Neural cell (in vitro differentiated cells): ENCODE measurements at regions not wholly inside any gene's neighbourhood (a gene's known extent, or its start where the extent isn't known, plus 50 kb on each side); places are given as distances from the start of the nearest gene placed in this dataset.

ENCODE experiments used
- H2AFZ ChIP-seq: fragments of 200-600, 300-800 bp; sonication (generic), shearing (Covaris generic); 2 replicates; pipeline ENCODE4 v1.6.0; 2014; ENCODE audit warnings: low read depth, mild to moderate bottlenecking, antibody characterized with exemption, low read length, moderate library complexity
- H3F3A ChIP-seq: fragments of 200-600 bp; shearing (Covaris generic); 2 replicates; pipeline ENCODE4 v1.6.1; 2016; ENCODE audit warnings: mild to moderate bottlenecking, moderate library complexity, mixed read lengths, antibody characterized with exemption, low read length; ENCODE audit not compliant: insufficient read depth, poor library complexity, severe bottlenecking
- H3K27ac ChIP-seq: fragments of 200-600, 300-800 bp; sonication (generic), shearing (Covaris generic); 2 replicates; pipeline ENCODE4 v1.5.1; 2014; ENCODE audit warnings: mild to moderate bottlenecking, low read length, moderate library complexity
- H3K27me3 ChIP-seq: fragments of 300-800, 200-600 bp; sonication (generic), shearing (Covaris generic); 2 replicates; pipeline ENCODE4 v1.6.0; 2014; ENCODE audit warnings: mild to moderate bottlenecking, low read depth, low read length, moderate library complexity; ENCODE audit not compliant: insufficient read depth
- H3K36me3 ChIP-seq: fragments of 300-800, 200-600 bp; sonication (generic), shearing (Covaris generic); 2 replicates; pipeline ENCODE4 v1.5.1; 2014; ENCODE audit warnings: mild to moderate bottlenecking, antibody characterized with exemption, low read length, moderate library complexity; ENCODE audit not compliant: insufficient read depth
- H3K4me2 ChIP-seq: fragments of 300-800, 200-600 bp; sonication (generic), shearing (Covaris generic); 2 replicates; pipeline ENCODE4 v1.6.0; 2014; ENCODE audit warnings: mild to moderate bottlenecking, low read length
- H3K4me3 ChIP-seq: fragments of 300-800, 200-600 bp; sonication (generic), shearing (Covaris generic); 2 replicates; pipeline ENCODE4 v1.5.1; 2014; ENCODE audit warnings: mild to moderate bottlenecking, low read length, moderate library complexity
- H3K79me2 ChIP-seq: fragments of 200-600 bp; shearing (Covaris generic); replicated peaks from 2 replicates; pipeline ENCODE4 v1.6.0; 2014; ENCODE audit warnings: mild to moderate bottlenecking, low read length, moderate library complexity; ENCODE audit not compliant: insufficient read depth
- H3K9ac ChIP-seq: fragments of 300-800, 200-600 bp; sonication (generic), shearing (Covaris generic); 2 replicates; pipeline ENCODE4 v1.6.1; 2016; ENCODE audit warnings: mild to moderate bottlenecking, low read length, mixed read lengths
- H3K9me2 ChIP-seq: fragments of 200-600 bp; shearing (Covaris generic); 2 replicates; pipeline ENCODE4 v1.6.1; 2016; ENCODE audit warnings: mild to moderate bottlenecking, low read length, mixed read lengths; ENCODE audit not compliant: insufficient read depth
- H3K9me3 ChIP-seq: fragments of 200-600, 300-800 bp; sonication (generic), shearing (Covaris generic); 2 replicates; pipeline ENCODE4 v1.6.1; 2016; ENCODE audit warnings: mild to moderate bottlenecking, mixed run types, low read length, moderate library complexity, mixed read lengths
- H4K20me1 ChIP-seq: fragments of 200-600 bp; shearing (Covaris generic); 2 replicates; pipeline ENCODE4 v1.6.1; 2016; ENCODE audit warnings: mild to moderate bottlenecking, mixed run types; ENCODE audit not compliant: insufficient read depth
- EP300 ChIP-seq: fragments of 450-650 bp; conservative IDR thresholded peaks from 2 replicates; pipeline ENCODE4 v1.6.1; 2014; ENCODE audit warnings: antibody characterized with exemption, mild to moderate bottlenecking, moderate library complexity; ENCODE audit not compliant: poor library complexity, severe bottlenecking
- EZH2 ChIP-seq: fragments of 200-600, 300-800 bp; shearing (Covaris generic), sonication (generic); IDR thresholded peaks from 2 replicates; pipeline ENCODE4 v1.6.1; 2014; ENCODE audit warnings: antibody characterized with exemption, low read length, borderline replicate concordance, mild to moderate bottlenecking; ENCODE audit not compliant: insufficient read depth, poor library complexity, severe bottlenecking
- MXI1 ChIP-seq: fragments of 450-650 bp; conservative IDR thresholded peaks from 2 replicates; pipeline ENCODE4 v1.6.1; 2014; ENCODE audit warnings: antibody characterized with exemption, mild to moderate bottlenecking; ENCODE audit not compliant: poor library complexity, severe bottlenecking
- POLR2AphosphoS5 ChIP-seq: IDR thresholded peaks from 2 replicates; pipeline ENCODE4 v1.6.1; 2012
- RAD21 ChIP-seq: fragments of 450-650 bp; conservative IDR thresholded peaks from 2 replicates; pipeline ENCODE4 v1.6.1; 2014; ENCODE audit warnings: antibody characterized with exemption, mild to moderate bottlenecking, moderate library complexity
- SMC3 ChIP-seq: fragments of 450-650 bp; conservative IDR thresholded peaks from 2 replicates; pipeline ENCODE4 v1.6.1; 2014; ENCODE audit warnings: antibody characterized with exemption, mild to moderate bottlenecking, moderate library complexity; ENCODE audit not compliant: poor library complexity
- TAF1 ChIP-seq: IDR thresholded peaks from 2 replicates; pipeline ENCODE4 v1.6.1; 2012; ENCODE audit warnings: low read depth
- TF ChIP-seq, protein P1 (sequence below): IDR thresholded peaks from 2 replicates; pipeline ENCODE4 v1.6.1; 2012; ENCODE audit warnings: borderline replicate concordance
- TF ChIP-seq, protein P2 (sequence below): fragments of 450-650 bp; IDR thresholded peaks from 2 replicates; pipeline ENCODE4 v1.5.1; 2014; ENCODE audit warnings: antibody characterized with exemption, mild to moderate bottlenecking, moderate library complexity; ENCODE audit not compliant: poor library complexity, severe bottlenecking

DNA sequence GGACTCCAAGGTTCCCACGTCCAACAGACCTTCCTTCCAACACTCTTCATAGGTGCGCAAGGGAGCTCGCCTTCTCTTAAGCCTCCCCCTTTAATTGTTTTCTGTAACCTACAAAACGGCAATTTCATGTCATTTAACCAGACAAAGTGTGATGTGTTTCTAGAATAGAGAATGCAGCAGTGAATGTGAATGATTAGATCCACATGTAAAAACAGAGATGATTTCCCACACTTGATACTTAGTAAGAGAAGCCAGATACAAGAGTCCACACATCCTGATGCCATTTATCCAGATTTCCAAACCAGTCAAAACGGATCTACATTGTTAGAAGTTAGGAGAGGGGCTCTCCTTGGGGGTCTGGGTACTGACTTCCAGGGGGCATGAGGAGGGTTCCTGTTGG is 89.3 kb downstream of the IRF8 start:
- Histone ChIP-seq H4K20me1 (no peaks in the 10 kb centered on the region), H3K79me2 (no peaks in the 10 kb centered on the region), H3K27ac (no peak overlapping the region), H3K36me3 (no peaks in the 10 kb centered on the region), H2AFZ (no peak overlapping the region), H3K27me3 (no peaks in the 10 kb centered on the region), H3K4me3 (no peak overlapping the region), H3F3A (no peaks in the 10 kb centered on the region), H3K9me3 (no peaks in the 10 kb centered on the region), H3K9ac (no peak overlapping the region), H3K9me2 (no peaks in the 10 kb centered on the region), H3K4me2 (no peak overlapping the region)
- TF ChIP-seq EP300 (no peak), MXI1 (no peak)

DNA sequence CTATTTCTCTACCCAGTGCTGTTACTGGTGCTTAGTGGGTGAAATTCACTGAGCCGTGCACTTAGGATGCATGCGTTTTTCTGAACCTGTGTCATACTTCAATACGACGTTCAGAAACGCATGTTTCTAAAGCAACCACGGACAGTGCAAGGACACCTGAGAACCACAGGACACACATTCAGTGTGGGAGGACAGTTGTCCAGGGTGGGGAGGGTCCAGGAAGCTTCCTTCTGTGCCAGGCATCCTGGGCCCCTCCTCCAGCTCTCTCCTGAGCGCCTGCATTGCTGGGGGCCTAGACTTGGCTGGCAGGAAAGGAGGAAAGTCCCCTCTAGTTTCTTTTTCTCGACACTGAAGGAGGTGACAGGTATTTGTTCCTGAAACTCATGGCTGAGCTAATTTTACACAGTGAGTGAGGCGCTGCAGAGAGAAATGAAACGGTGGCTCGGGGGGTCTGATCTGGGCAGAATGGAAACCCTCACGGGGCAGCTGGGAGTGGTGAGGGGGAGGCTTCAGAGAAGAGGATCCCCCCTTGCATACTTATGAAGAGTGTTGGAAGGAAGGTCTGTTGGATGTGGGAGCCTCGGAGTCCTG is 89.9 kb downstream of the IRF8 start:
- no peak overlapping the region for H3K27ac ChIP-seq
- no peak overlapping the region for H3K9ac ChIP-seq
- H3K4me3 ChIP-seq: no peak overlapping the region
- TF ChIP-seq RAD21 (no peak), SMC3 (no peak), TAF1 (no peak), MXI1 (no peak), EZH2 (no peak), EP300 (no peak), POLR2AphosphoS5 (no peak)
- TF ChIP-seq, protein P1, sequence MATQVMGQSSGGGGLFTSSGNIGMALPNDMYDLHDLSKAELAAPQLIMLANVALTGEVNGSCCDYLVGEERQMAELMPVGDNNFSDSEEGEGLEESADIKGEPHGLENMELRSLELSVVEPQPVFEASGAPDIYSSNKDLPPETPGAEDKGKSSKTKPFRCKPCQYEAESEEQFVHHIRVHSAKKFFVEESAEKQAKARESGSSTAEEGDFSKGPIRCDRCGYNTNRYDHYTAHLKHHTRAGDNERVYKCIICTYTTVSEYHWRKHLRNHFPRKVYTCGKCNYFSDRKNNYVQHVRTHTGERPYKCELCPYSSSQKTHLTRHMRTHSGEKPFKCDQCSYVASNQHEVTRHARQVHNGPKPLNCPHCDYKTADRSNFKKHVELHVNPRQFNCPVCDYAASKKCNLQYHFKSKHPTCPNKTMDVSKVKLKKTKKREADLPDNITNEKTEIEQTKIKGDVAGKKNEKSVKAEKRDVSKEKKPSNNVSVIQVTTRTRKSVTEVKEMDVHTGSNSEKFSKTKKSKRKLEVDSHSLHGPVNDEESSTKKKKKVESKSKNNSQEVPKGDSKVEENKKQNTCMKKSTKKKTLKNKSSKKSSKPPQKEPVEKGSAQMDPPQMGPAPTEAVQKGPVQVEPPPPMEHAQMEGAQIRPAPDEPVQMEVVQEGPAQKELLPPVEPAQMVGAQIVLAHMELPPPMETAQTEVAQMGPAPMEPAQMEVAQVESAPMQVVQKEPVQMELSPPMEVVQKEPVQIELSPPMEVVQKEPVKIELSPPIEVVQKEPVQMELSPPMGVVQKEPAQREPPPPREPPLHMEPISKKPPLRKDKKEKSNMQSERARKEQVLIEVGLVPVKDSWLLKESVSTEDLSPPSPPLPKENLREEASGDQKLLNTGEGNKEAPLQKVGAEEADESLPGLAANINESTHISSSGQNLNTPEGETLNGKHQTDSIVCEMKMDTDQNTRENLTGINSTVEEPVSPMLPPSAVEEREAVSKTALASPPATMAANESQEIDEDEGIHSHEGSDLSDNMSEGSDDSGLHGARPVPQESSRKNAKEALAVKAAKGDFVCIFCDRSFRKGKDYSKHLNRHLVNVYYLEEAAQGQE: no peak
- TF ChIP-seq, protein P2, sequence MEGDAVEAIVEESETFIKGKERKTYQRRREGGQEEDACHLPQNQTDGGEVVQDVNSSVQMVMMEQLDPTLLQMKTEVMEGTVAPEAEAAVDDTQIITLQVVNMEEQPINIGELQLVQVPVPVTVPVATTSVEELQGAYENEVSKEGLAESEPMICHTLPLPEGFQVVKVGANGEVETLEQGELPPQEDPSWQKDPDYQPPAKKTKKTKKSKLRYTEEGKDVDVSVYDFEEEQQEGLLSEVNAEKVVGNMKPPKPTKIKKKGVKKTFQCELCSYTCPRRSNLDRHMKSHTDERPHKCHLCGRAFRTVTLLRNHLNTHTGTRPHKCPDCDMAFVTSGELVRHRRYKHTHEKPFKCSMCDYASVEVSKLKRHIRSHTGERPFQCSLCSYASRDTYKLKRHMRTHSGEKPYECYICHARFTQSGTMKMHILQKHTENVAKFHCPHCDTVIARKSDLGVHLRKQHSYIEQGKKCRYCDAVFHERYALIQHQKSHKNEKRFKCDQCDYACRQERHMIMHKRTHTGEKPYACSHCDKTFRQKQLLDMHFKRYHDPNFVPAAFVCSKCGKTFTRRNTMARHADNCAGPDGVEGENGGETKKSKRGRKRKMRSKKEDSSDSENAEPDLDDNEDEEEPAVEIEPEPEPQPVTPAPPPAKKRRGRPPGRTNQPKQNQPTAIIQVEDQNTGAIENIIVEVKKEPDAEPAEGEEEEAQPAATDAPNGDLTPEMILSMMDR: no peak
- no peak overlapping the region for H2AFZ ChIP-seq
- no peaks in the 10 kb centered on the region for H3K27me3 ChIP-seq
- H3K4me2 ChIP-seq: no peak overlapping the region
- no peaks in the 10 kb centered on the region for H3F3A ChIP-seq
- H3K79me2 ChIP-seq: no peaks in the 10 kb centered on the region
- H3K9me3 ChIP-seq: no peaks in the 10 kb centered on the region
- no peaks in the 10 kb centered on the region for H4K20me1 ChIP-seq
- no peaks in the 10 kb centered on the region for H3K36me3 ChIP-seq
- H3K9me2 ChIP-seq: no peaks in the 10 kb centered on the region

DNA sequence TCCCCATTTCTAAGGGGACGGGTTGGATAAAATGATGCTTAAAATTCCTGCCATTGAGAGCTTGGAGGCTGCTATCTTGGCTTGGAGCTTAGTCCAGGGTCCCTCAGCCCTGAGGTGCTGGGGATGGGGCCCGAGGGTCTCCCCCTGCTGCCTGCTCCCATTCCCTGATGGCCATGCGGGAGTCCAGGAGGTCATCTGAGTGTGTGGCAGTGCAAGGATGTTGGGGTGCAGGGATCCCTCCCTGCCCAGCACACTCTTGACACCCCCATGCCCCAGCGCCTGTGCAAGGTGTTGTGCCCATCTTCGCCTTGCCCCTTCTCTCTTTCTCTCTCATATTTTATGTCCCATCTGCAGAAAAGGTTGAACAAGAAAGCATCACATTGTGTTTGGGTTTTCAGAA is 90.4 kb downstream of the IRF8 start:
- TF ChIP-seq EZH2 (no peak), EP300 (no peak), POLR2AphosphoS5 (no peak), TAF1 (no peak), MXI1 (no peak), RAD21 (no peak), SMC3 (no peak)
- TF ChIP-seq, protein P2: no peak
- TF ChIP-seq, protein P1: no peak
- H3K9me3 ChIP-seq: no peaks in the 10 kb centered on the region
- H2AFZ ChIP-seq: no peak overlapping the region
- H3F3A ChIP-seq: no peaks in the 10 kb centered on the region
- H3K9me2 ChIP-seq: no peaks in the 10 kb centered on the region
- no peak overlapping the region for H3K4me3 ChIP-seq
- no peaks in the 10 kb centered on the region for H4K20me1 ChIP-seq
- no peaks in the 10 kb centered on the region for H3K36me3 ChIP-seq
- no peak overlapping the region for H3K4me2 ChIP-seq
- H3K27ac ChIP-seq: no peak overlapping the region
- H3K9ac ChIP-seq: no peak overlapping the region
- no peaks in the 10 kb centered on the region for H3K79me2 ChIP-seq
- no peaks in the 10 kb centered on the region for H3K27me3 ChIP-seq
